Heart left ventricle (tissue), 13 donors: ENCODE measurements at regions not wholly inside any gene's neighbourhood (a gene's known extent, or its start where the extent isn't known, plus 50 kb on each side); places are given as distances from the start of the nearest gene placed in this dataset.

Source experiments
- CTCF ChIP-seq, 12 donors: fragments of 200-600 bp; sonication (generic) in 4 of 12; IDR thresholded peaks; one replicate each; pipeline versions ENCODE4 v1.5.0 to v1.8.0; 2018 to 2022; ENCODE audit warnings: antibody characterized with exemption in 12 of 12, mild to moderate bottlenecking in 5 of 12
- POLR2A ChIP-seq, 2 donors: fragments of 450-650 bp; IDR thresholded peaks; one replicate each; pipeline ENCODE4 v1.6.1; 2017; ENCODE audit warnings: antibody characterized with exemption in 2 of 2, mild to moderate bottlenecking in 2 of 2, moderate library complexity in 2 of 2
- donor health status: ischemic (EF 13 %, LVEDD 7.1; RV severe dilation, severe dysfunction).
- donor health status: DM: no; HTN: yes; CAD: no.
- donor health status: DM: no; HTN: no; CAD: no.
- donor health status: ischemic (EF 25% LVEDD 6.9; RV normal size, moderate dysfunction).
- donor health status: ischemic (EF 25% LVEDD 5.7; RV mildly dilated, moderate dysfunction).
- donor health status: ischemic (EF 35%, LVEDD 5.7; RV mildly dilated, moderate dysfunction).
- donor health status: nonischemic (EF 11% LVEDD 7.7; RV severe dilation, severe dysfunction).
- donor health status: DM: yes; HTN: yes; CAD: no.
- donor health status: PGD.
- donor health status: ischemic (EF 29% LVEDD 5.4; RV normal size, mild dysfunction).
- donor health status: nonischemic (EF 23%, LVEDD 6.1; RV moderate dilation, normal function).

- TF ChIP-seq CTCF (IDR thresholded peaks at IDR 0.05) (no peak), POLR2A (IDR thresholded peaks at IDR 0.05) (no peak)
Measured at GRCh38 chr1:189779034-189779433, 698.6 kb downstream of the BRINP3 start.
